GM13976 (cell line): ENCODE measurements at regions not wholly inside any gene's neighbourhood (a gene's known extent, or its start where the extent isn't known, plus 50 kb on each side); places are given as distances from the start of the nearest gene placed in this dataset.
A peak's percentile ranks its signal among the peaks of the same experiment; 100 is the strongest.

ENCODE experiments used
- DNase-seq: peaks from one replicate; pipeline ENCODE4 v3.0.0; 2012; ENCODE audit warnings: low spot score
- in situ Hi-C: fragments of 300-500 bp; cut with MboI; formaldehyde crosslinking; loops from one replicate; pipeline ENCODE4 v1.12.0; 2022; ENCODE audit warnings: low sequenced_read_pairs, mixed read lengths, inconsistent platforms; ENCODE audit not compliant: unreplicated experiment
- TF ChIP-seq, protein P1 (sequence below): IDR thresholded peaks from 2 replicates; pipeline ENCODE4 v1.5.1; 2012; ENCODE audit warnings: borderline replicate concordance, mild to moderate bottlenecking; ENCODE audit not compliant: insufficient read depth; ENCODE audit errors: extremely low read depth, missing control alignments, control extremely low read depth

GRCh38 chr6:97705568-97705967 is 422.6 kb upstream of the MMS22L start:
- DNase-seq: no peak
- in situ Hi-C loops: no loop called here
- TF ChIP-seq, protein P1, sequence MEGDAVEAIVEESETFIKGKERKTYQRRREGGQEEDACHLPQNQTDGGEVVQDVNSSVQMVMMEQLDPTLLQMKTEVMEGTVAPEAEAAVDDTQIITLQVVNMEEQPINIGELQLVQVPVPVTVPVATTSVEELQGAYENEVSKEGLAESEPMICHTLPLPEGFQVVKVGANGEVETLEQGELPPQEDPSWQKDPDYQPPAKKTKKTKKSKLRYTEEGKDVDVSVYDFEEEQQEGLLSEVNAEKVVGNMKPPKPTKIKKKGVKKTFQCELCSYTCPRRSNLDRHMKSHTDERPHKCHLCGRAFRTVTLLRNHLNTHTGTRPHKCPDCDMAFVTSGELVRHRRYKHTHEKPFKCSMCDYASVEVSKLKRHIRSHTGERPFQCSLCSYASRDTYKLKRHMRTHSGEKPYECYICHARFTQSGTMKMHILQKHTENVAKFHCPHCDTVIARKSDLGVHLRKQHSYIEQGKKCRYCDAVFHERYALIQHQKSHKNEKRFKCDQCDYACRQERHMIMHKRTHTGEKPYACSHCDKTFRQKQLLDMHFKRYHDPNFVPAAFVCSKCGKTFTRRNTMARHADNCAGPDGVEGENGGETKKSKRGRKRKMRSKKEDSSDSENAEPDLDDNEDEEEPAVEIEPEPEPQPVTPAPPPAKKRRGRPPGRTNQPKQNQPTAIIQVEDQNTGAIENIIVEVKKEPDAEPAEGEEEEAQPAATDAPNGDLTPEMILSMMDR: peak; percentile 17

- in situ Hi-C loops: no loop called here
- DNase-seq: no peak
- TF ChIP-seq, protein P1: no peak
Observed at GRCh38 chr6:97712751-97713150, 429.7 kb upstream of the MMS22L start.

- no peak for DNase-seq
- TF ChIP-seq, protein P1: no peak
- in situ Hi-C loops: no loop called here
Observed at GRCh38 chr6:97714772-97715171, 431.8 kb upstream of the MMS22L start.

- in situ Hi-C loops: no loop called here
- no peak for DNase-seq
- TF ChIP-seq, protein P1: no peak
Observed at GRCh38 chr6:97717086-97717485, 434.1 kb upstream of the MMS22L start.

GRCh38 chr6:97726378-97726777 is 443.4 kb upstream of the MMS22L start:
- DNase-seq: no peak

GRCh38 chr6:97732045-97732444 is 449.0 kb upstream of the MMS22L start:
- in situ Hi-C loops: no loop called here
- no peak for DNase-seq
- TF ChIP-seq, protein P1: no peak

More at GRCh38 chr6:97726378-97726777, 443.4 kb upstream of the MMS22L start:
- in situ Hi-C loops: no loop called here
- TF ChIP-seq, protein P1: no peak

DNA sequence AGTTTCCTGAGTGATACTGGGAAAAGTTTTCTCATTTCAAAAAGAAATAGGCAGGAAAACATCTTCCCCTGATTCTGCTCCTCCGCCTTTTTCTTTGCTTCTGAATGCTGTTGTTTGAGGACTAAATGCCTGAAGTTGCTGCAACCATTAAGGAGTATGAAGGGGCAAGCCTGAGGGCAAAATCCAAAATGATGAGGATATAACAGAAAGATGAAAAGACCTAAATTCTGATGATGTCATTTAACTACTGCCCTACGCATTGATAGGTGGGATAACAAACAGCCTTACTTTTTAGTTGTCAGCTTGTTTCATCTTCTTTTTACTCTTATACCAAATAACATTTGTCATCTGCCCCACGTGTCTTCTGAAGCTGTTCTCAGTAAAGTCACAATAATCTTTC is 474.6 kb upstream of the MMS22L start:
- TF ChIP-seq, protein P1: no peak
- in situ Hi-C loops: no loop called here
- no peak for DNase-seq
